NCI-H1417 treated with DMSO at 0.1 percent for 48 hours (cell line): ENCODE measurements at regions not wholly inside any gene's neighbourhood (a gene's known extent, or its start where the extent isn't known, plus 50 kb on each side); places are given as distances from the start of the nearest gene placed in this dataset.

Experiments used
- DNase-seq: peaks from one replicate; lab custom pipeline; 2025; lab: John Stamatoyannopoulos, UW

- DNase-seq = no peak
These were observed 440.7 kb upstream of the AKR1E2 start for GRCh38 chr10:4385231-4385870.

- no peak for DNase-seq
These were observed 441.8 kb upstream of the AKR1E2 start for GRCh38 chr10:4384245-4384644.

GRCh38 chr10:4383651-4384098 lies 442.3 kb upstream of the AKR1E2 start:
- no peak for DNase-seq

GRCh38 chr10:4382811-4383210 lies 443.2 kb upstream of the AKR1E2 start:
- DNase-seq = no peak

- no peak for DNase-seq
These were observed 452.4 kb upstream of the AKR1E2 start for GRCh38 chr10:4373612-4374011.

- DNase-seq = no peak
These were observed 452.9 kb upstream of the AKR1E2 start for GRCh38 chr10:4373098-4373497.

GRCh38 chr10:4372601-4373000 lies 453.4 kb upstream of the AKR1E2 start:
- no peak for DNase-seq

- DNase-seq = no peak
These were observed 454.2 kb upstream of the AKR1E2 start for GRCh38 chr10:4371691-4372295.

GRCh38 chr10:4370376-4370775 lies 455.6 kb upstream of the AKR1E2 start:
- no peak for DNase-seq

GRCh38 chr10:4361581-4361980 lies 464.4 kb upstream of the AKR1E2 start:
- no peak for DNase-seq

GRCh38 chr10:4359003-4359402 lies 467.0 kb upstream of the AKR1E2 start:
- DNase-seq = no peak

GRCh38 chr10:4357911-4358310 lies 468.1 kb upstream of the AKR1E2 start:
- no peak for DNase-seq

- no peak for DNase-seq
These were observed 470.7 kb upstream of the AKR1E2 start for GRCh38 chr10:4355350-4355749.

GRCh38 chr10:4354382-4354812 lies 471.6 kb upstream of the AKR1E2 start:
- no peak for DNase-seq

- DNase-seq = no peak
These were observed 472.0 kb upstream of the AKR1E2 start for GRCh38 chr10:4353964-4354363.

- DNase-seq = no peak
These were observed 472.9 kb upstream of the AKR1E2 start for GRCh38 chr10:4353059-4353655.

GRCh38 chr10:4352414-4352961 lies 473.5 kb upstream of the AKR1E2 start:
- no peak for DNase-seq

- DNase-seq = no peak
These were observed 474.1 kb upstream of the AKR1E2 start for GRCh38 chr10:4351723-4352413.

- DNase-seq = no peak
These were observed 478.6 kb upstream of the AKR1E2 start for GRCh38 chr10:4347397-4347796.

- DNase-seq = no peak
These were observed 479.9 kb upstream of the AKR1E2 start for GRCh38 chr10:4345877-4346646.

GRCh38 chr10:4344492-4344994 lies 481.5 kb upstream of the AKR1E2 start:
- DNase-seq = no peak

- no peak for DNase-seq
These were observed 482.1 kb upstream of the AKR1E2 start for GRCh38 chr10:4343873-4344272.
